H1 (cell line): ENCODE measurements at regions not wholly inside any gene's neighbourhood (a gene's known extent, or its start where the extent isn't known, plus 50 kb on each side); places are given as distances from the start of the nearest gene placed in this dataset.

ENCODE experiments used
- CBX5 ChIP-seq: fragments of 300-800, 300-1000 bp; sonication (generic); IDR thresholded peaks from 2 replicates; pipeline ENCODE4 v1.7.1; 2016; ENCODE audit warnings: antibody characterized with exemption, low read length, low read depth
- POLR2A ChIP-seq, 2 experiments: IDR thresholded peaks; 1 replicate in 1 of 2; 2 replicates in 1 of 2; pipeline ENCODE4 v1.6.1; 2011; ENCODE audit warnings: low read depth in 2 of 2, low read length in 2 of 2, mild to moderate bottlenecking in 2 of 2; ENCODE audit errors: control extremely low read depth in 1 of 2
- ZNF274 ChIP-seq: IDR thresholded peaks from 2 replicates; pipeline ENCODE4 v1.7.0; 2012; ENCODE audit warnings: low read length, borderline replicate concordance; ENCODE audit errors: extremely low read depth
- TF ChIP-seq, protein P1 (sequence below), 3 experiments: IDR thresholded peaks; 1 replicate in 2 of 3; 2 replicates in 1 of 3; pipeline versions ENCODE4 v1.5.1 to v1.6.1; 2011; ENCODE audit warnings: low read length in 3 of 3, mild to moderate bottlenecking in 3 of 3, inconsistent platforms in 2 of 3, low read depth in 1 of 3, moderate library complexity in 1 of 3; ENCODE audit not compliant: insufficient read depth in 1 of 3; ENCODE audit errors: control extremely low read depth in 1 of 3

GRCh38 chr5:20287640-20288039, 299.6 kb upstream of the CDH18 start:
- TF ChIP-seq, protein P1, sequence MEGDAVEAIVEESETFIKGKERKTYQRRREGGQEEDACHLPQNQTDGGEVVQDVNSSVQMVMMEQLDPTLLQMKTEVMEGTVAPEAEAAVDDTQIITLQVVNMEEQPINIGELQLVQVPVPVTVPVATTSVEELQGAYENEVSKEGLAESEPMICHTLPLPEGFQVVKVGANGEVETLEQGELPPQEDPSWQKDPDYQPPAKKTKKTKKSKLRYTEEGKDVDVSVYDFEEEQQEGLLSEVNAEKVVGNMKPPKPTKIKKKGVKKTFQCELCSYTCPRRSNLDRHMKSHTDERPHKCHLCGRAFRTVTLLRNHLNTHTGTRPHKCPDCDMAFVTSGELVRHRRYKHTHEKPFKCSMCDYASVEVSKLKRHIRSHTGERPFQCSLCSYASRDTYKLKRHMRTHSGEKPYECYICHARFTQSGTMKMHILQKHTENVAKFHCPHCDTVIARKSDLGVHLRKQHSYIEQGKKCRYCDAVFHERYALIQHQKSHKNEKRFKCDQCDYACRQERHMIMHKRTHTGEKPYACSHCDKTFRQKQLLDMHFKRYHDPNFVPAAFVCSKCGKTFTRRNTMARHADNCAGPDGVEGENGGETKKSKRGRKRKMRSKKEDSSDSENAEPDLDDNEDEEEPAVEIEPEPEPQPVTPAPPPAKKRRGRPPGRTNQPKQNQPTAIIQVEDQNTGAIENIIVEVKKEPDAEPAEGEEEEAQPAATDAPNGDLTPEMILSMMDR (IDR thresholded peaks at IDR 0.05; ENCODE audit: control extremely low read depth in 1 of 3, insufficient read depth in 1 of 3, low read depth in 1 of 3, low read length in 3 of 3): no peak
- TF ChIP-seq POLR2A (IDR thresholded peaks at IDR 0.05; ENCODE audit: control extremely low read depth in 1 of 2, low read depth in 2 of 2, low read length in 2 of 2): no peak
- no peak for TF ChIP-seq CBX5
- TF ChIP-seq ZNF274: no peak
